SH-SY5Y (cell line): ENCODE measurements at regions not wholly inside any gene's neighbourhood (a gene's known extent, or its start where the extent isn't known, plus 50 kb on each side); places are given as distances from the start of the nearest gene placed in this dataset.

Experiments
- GATA2 ChIP-seq: IDR thresholded peaks from 2 replicates; pipeline ENCODE4 v1.6.1; 2011; ENCODE audit warnings: mild to moderate bottlenecking, low read depth, low read length
- GATA3 ChIP-seq: IDR thresholded peaks from 2 replicates; pipeline ENCODE4 v1.6.1; 2011; ENCODE audit warnings: low read depth, mild to moderate bottlenecking, low read length, moderate library complexity

- TF ChIP-seq GATA2 (no peak), GATA3 (no peak)
Observed at GRCh38 chr1:103424650-103425049, 100.8 kb upstream of the RNPC3 start.
